GM18870 (cell line): ENCODE measurements at regions not wholly inside any gene's neighbourhood (a gene's known extent, or its start where the extent isn't known, plus 50 kb on each side); places are given as distances from the start of the nearest gene placed in this dataset.
"Not testable (repeated sequence)": the region's sequence is repeated elsewhere in the genome, so short reads cannot be mapped to it uniquely, and the experiment has no call there.

ENCODE experiments used
- ATAC-seq: cut with Tn5 transposase; IDR thresholded peaks from one replicate; pipeline ENCODE4 v1.9.1; 2021; ENCODE audit warnings: moderate library complexity; ENCODE audit not compliant: unreplicated experiment

DNA sequence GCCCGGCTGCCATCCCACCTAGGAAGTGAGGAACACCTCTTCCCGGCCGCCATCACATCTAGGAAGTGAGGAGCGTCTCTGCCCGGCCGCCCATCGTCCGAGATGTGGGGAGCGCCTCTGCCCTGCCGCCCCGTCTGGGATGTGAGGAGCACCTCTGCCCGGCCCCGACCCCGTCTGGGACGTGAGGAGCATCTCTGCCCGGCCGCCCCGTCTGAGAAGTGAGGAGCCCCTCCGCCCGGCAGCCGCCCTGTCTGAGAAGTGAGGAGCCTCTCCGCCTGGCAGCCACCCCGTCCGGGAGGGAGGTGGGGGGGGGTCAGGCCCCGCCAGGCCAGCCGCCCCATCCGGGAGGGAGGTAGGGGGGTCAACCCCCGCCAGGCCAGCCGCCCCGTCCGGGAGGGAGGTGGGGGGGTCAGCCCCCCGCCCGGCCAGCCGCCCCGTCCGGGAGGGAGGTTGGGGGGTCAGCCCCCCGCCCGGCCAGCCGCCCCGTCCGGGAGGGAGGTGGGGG, 330.0 kb downstream of the CBLN1 start:
- ATAC-seq, result not testable (repeated sequence)

- ATAC-seq, result no peak
These were observed 331.5 kb downstream of the CBLN1 start for GRCh38 chr16:48950184-48950583.

DNA sequence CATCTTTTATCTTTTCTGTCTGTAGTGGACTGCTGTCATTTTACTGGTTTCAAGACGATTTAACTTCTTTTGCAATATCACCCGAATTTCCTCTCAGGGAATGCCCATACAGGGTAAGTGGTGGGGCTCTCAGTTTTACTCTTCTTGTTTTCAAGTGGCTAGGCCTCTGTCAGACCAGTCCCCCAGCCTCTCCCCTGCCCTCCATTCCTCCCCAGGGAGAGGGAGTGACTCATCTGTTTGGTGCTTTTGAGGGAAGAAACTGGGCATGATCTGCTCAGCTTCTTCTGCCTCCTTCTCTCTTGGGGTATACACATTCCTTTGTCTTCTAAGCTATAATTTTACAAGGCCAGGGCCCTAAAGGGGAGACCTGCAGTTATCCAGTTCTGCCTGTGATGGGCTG, 332.0 kb downstream of the CBLN1 start:
- no peak for ATAC-seq

DNA sequence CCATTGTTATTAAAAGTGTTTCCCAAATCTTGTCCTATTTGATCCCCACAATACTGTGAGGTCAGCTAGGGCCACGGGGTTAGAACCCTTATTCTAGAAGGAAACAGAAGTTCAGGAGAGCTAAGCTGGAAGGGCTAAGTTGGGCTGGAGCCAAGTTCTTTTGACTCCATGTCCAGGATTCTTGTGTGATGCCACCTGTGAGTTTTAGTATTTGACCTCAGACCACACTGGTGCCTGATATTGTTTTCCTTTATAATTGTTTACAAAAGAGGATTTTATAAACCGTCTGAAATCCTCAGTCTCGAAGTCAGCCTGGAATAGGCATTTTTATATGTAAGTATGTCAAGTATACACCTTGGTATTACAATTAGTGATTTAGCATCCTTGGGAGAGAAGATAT, 332.7 kb downstream of the CBLN1 start:
- no peak for ATAC-seq

DNA sequence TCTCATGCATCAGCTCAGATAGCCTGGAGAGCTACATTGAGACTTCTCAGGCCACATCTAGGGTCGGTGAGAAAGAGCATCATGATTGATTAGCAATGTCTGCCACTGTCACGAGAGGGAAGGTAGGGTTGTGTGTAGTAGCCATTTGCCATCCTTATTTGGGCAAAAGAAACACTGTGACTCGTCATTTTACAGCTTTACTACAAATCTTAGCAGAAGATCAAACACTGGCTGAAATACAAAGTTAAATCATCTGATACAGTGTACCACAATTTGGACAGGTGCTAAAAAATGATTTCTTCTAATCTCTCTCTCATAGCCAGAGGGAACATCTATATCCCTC, 334.3 kb downstream of the CBLN1 start:
- no peak for ATAC-seq

DNA sequence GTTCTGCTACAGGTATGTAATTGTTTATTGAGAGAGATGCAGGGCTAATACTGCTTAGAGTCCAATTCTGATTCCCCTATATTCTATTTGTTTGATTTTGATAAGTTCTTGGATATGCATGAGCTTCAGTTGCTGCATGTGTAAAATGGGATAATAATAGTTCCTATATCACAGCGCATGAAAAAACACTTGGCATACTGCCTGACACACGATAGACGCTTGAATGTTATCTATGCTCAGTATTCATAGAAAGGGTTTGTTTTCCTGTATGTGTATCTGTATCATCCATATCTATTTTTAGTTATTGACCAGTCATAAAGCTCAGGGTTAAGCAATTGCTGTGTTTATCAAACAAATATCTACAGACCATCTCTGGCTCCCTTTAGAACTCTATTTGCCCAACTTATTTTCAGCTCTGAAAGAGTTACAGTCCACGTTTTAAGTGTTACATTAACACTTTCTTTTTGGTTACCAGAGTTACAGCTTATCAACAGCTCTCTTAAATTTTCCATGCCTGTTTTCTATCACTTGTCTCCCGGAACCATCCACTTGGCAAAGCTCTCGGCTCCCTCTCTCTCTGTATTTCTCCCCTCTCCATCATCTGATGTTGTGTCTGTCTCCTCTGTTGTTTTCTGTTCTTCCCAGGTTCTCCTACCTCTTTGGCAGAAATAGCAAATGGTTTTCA, 334.8 kb downstream of the CBLN1 start:
- ATAC-seq, result no peak

DNA sequence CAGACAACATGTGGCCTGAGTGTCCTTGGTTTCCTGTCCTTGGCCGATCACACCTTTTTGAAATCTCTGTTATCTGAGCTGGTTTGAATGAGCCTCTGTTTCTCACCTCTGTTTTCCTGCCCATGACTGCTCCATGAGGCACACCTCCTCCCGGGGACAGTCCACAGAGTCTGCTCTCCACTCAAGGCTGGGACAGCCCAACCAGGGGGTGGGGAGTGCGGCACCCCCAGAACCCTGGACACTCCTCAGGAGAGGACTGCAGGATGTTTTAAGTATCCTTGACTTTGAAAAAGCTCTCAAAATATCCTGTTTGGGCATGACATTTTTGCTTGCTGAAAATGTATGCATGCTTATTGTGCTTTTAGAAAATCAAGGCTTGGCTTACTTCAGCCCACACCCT, 333.0 kb upstream of the N4BP1 start:
- ATAC-seq, result no peak

GRCh38 chr16:48936811-48937210, 326.8 kb upstream of the N4BP1 start:
- ATAC-seq, result no peak

- ATAC-seq, result no peak
These were observed 322.4 kb upstream of the N4BP1 start for GRCh38 chr16:48932216-48932855.

DNA sequence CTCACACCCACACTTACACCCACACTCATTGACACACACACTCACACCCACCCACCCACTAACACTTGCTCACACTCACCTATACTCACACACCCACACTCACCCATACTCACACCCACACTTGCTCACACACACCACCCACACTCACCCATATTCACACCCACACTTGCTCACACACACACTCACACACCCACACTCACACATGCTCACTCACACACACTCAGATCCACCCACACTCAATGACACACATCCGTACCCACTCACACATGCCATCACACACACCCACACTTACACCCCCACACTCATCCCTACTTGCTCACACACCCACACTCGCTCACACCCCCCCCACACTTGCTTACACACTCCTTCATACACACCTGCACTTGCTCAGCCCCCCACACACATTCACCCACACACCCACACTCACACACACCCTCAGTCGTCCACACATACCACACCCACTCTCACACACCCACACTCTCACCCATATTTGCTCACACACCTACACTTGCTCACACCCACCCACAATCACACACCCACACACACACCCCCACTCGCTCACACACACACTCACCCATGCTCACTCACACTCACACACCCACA, 321.1 kb upstream of the N4BP1 start:
- ATAC-seq, result no peak

GRCh38 chr16:48919791-48920190, 309.8 kb upstream of the N4BP1 start:
- ATAC-seq, result no peak

DNA sequence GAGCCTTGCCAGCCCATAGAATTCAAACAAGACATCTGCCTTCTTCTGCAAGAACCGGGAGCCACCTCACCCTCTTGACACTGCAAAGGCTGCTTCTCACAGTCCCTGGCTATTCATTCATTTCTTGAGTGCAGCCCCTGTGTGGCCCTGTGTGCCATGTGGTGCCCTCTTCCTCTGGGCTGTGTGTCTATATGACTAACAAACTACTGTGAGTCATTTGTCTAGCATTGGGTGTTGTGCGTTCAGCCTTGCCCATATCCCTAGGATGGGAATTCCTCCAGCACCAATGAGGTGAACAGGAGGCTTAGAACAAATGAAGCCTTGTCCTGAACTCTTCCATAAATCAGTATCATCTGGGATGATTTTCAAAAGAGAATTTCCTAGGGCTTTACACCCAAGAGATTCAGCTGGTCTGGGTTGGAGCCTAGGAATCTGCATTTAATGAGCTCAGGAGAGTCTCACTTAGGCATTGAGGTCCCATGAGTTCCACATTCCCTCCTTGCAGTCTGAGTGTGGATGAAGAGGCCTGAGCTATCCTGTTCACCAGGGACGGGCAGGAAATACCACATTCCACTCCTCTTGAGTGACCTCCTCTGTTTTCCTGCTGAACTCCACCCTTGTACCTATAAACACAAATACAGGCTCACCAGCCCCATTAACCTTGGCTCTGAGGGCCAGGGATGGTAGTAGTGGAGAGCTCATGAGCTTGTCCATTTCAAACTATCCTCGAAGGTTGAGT, 308.7 kb upstream of the N4BP1 start:
- no peak for ATAC-seq

DNA sequence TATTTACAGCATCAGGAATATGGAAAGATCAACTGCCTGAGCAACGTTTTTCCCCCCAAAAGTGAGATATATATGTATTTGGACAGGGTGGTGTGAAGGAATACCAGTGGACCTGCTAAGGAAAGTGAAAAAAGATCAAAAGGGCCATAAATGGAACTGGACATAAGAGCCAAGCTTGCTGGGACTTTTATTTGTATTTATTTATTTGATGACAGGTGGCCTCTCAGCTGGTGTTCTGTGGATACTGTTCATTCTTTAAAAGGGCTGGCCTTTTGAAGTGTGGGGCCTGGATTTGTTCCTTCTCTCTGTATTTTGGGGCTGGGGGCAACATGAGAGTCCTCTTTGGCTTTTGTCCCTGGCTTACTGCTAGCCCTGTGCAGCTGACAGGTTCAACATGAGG, 306.6 kb upstream of the N4BP1 start:
- no peak for ATAC-seq

- no peak for ATAC-seq
These were observed 304.1 kb upstream of the N4BP1 start for GRCh38 chr16:48914070-48914469.

DNA sequence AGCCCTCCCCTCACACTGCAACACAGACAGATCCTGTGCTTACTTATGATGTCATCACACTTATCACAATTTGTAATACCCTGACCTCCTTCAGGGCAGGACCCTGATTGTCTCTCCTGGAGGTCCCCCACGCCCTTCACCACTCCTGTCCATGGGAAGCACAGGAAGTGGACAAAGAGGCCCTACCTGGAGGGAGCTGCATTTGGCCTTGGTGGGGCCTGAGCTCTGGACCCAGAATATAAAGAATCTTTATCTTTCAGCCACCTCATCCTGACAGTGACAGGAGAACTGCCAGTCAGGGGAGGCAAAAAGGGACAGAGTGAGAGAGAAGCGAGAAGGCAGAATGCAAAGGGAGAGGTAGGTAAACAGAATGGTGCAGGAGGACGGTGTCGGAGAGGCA, 303.4 kb upstream of the N4BP1 start:
- no peak for ATAC-seq

DNA sequence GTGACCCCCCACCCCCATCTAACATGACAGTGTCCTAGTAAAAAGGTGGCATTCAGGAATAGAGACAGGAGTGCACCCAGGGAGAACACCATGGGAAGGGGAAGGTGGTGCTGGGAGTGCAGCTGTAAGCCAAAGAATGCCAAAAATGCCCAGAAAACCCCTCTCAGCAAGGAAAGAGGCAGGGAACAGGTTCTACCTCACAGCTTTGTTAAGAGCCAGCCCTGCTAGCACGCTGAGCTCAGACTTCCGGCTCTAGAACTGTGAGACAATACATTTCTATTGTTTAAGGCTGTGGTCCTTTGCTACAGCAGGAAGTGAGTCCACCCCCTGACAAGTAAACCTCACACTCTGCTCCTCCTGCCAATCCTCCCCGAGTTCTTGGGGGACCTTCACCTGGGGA, 302.4 kb upstream of the N4BP1 start:
- ATAC-seq, result no peak

- ATAC-seq, result no peak
These were observed 301.7 kb upstream of the N4BP1 start for GRCh38 chr16:48911700-48912099.

GRCh38 chr16:48910214-48910613, 300.2 kb upstream of the N4BP1 start:
- no peak for ATAC-seq

DNA sequence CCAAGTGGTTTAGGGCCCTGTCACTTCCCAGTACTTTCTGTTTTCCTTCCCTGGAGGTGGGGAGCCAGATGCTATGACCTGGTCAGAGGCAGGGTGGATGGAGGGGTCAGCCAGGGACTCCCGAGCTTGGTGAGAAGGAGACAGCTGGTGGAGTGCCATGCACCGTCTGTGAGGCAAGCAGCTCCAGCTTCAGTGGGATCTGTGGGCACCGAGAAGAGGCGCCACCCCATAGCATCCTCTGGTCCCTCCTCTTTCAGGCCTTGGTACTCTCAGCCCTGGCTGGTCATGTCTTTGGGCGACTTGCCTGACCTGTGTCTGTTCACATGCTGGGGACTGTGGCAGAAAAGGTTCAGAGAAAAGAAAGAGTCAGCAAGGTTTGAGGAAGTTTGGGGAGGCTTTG, 299.3 kb upstream of the N4BP1 start:
- no peak for ATAC-seq

DNA sequence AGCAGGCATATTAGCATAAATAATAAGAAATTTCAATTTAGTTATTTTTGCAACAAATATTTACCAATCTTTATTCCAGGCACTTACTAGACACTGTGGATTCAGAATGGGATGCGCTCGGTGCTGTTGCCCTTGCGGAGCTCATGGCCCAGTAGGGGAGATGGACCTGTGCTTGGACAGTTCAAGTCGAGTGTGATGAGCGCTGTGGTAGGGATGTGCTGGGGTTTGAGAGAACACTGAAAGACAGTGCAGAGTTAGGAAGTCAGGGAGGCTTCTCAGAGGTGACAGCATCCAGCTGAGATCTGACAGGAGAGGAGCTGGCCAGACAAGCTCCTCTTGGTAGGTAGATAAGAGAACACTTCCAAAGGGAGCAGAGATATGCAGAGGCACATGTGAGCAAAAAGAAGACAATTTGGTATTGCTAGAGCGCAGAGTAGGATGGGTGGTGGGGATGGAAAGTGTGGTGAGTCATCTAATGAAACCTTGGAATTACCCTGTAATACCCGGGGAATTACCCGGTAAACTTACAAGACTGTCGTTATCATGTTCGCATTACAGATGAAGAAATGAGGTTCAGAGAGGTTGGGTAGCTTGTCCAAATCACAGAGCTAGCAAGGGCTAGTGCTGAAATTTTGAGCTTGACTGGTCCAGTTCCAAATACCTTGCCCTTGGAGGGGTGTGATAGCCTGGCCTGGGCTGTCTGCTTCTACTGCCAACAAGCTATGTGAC, 298.1 kb upstream of the N4BP1 start:
- ATAC-seq, result peak; percentile 76
